ENCODE measurements at regions not wholly inside any gene's neighbourhood (a gene's known extent, or its start where the extent isn't known, plus 50 kb on each side); places are given as distances from the start of the nearest gene placed in this dataset.

- peak; percentile 27 to 61 for DNase-seq
These were observed 518.5 kb upstream of the EEF2KMT start for GRCh38 chr16:5615868-5616642.

GRCh38 chr16:5607169-5607568, 509.6 kb upstream of the EEF2KMT start:
- DNase-seq = no peak

GRCh38 chr16:5605404-5605803, 507.8 kb upstream of the EEF2KMT start:
- DNase-seq = no peak

GRCh38 chr16:5604770-5605169, 507.2 kb upstream of the EEF2KMT start:
- DNase-seq = peak in 1 of 2 donors; percentile 2

- DNase-seq = no peak
These were observed 506.2 kb upstream of the EEF2KMT start for GRCh38 chr16:5603836-5604235.

GRCh38 chr16:5601957-5602356, 504.4 kb upstream of the EEF2KMT start:
- no peak for DNase-seq

GRCh38 chr16:5598793-5599192, 501.2 kb upstream of the EEF2KMT start:
- DNase-seq = no peak

GRCh38 chr16:5595849-5596248, 498.3 kb upstream of the EEF2KMT start:
- DNase-seq = no peak

- DNase-seq = no peak
These were observed 492.8 kb upstream of the EEF2KMT start for GRCh38 chr16:5590416-5590815.

- no peak for DNase-seq
These were observed 492.3 kb upstream of the EEF2KMT start for GRCh38 chr16:5589812-5590373.

- no peak for DNase-seq
These were observed 486.5 kb upstream of the EEF2KMT start for GRCh38 chr16:5584109-5584508.

GRCh38 chr16:5582529-5582928, 484.9 kb upstream of the EEF2KMT start:
- DNase-seq = no peak

GRCh38 chr16:5581908-5582307, 484.3 kb upstream of the EEF2KMT start:
- no peak for DNase-seq

- DNase-seq = no peak
These were observed 483.8 kb upstream of the EEF2KMT start for GRCh38 chr16:5581428-5581827.

- no peak for DNase-seq
These were observed 483.2 kb upstream of the EEF2KMT start for GRCh38 chr16:5580772-5581171.

GRCh38 chr16:5580296-5580695, 482.7 kb upstream of the EEF2KMT start:
- DNase-seq = no peak

- DNase-seq = no peak
These were observed 481.4 kb upstream of the EEF2KMT start for GRCh38 chr16:5578980-5579379.

GRCh38 chr16:5577463-5577862, 479.9 kb upstream of the EEF2KMT start:
- DNase-seq = no peak

- no peak for DNase-seq
These were observed 478.2 kb upstream of the EEF2KMT start for GRCh38 chr16:5575646-5576245.

- no peak for DNase-seq
These were observed 477.5 kb upstream of the EEF2KMT start for GRCh38 chr16:5575121-5575520.

- no peak for DNase-seq
These were observed 474.5 kb upstream of the EEF2KMT start for GRCh38 chr16:5572056-5572455.

GRCh38 chr16:5571446-5571845, 473.9 kb upstream of the EEF2KMT start:
- DNase-seq = no peak

GRCh38 chr16:5561800-5562199, 464.2 kb upstream of the EEF2KMT start:
- no peak for DNase-seq

GRCh38 chr16:5560084-5560483, 462.5 kb upstream of the EEF2KMT start:
- DNase-seq = no peak
